ENCODE measurements at regions not wholly inside any gene's neighbourhood (a gene's known extent, or its start where the extent isn't known, plus 50 kb on each side); places are given as distances from the start of the nearest gene placed in this dataset.

DNA sequence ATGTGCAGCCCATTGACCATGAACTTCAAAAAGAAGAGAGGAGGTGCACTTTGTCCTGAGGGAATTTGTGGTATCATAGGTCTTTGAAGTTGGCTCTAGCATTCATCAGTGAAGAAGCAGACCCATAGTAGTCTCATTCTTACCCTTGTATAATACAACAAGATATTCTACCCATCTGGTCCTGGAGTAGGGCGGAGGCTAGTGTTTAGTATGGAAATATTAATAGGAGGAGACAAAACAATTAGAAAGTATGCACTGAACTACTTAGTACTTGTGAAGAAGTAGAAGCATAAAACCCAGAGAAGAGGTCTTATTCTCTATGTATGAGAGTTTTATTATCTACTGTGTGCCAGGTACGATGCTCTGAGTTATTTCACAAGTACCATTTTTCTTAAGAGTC is 189.0 kb downstream of the AASDH start:
- H3K4me1 ChIP-seq (replicated peaks in 1 of 4; ENCODE audit: control insufficient read depth in 3 of 4, insufficient read depth in 4 of 4, low read length in 3 of 4) = no peaks in the 10 kb centered on the region
- ChIA-PET POLR2A (ENCODE audit: partially characterized antibody) (no interaction called here), CTCF (ENCODE audit: partially characterized antibody) (no interaction called here)
- no peaks in the 10 kb centered on the region for H3K9me3 ChIP-seq (ENCODE audit: insufficient read depth in 2 of 2, low read depth in 1 of 2, low read length in 1 of 2)
- WGBS, 2 experiments (ENCODE audit: extremely low coverage in 1 of 2, insufficient coverage in 1 of 2, insufficient read length in 1 of 2, insufficient replicate concordance in 2 of 2, low coverage in 1 of 2, low lambda C conversion rate in 2 of 2, missing lambda C conversion rate in 1 of 2) = 91% methylated on average over 2 of the region's 2 CpGs; no CpG with 5 or more reads in 1 of the 2 experiments
- H3K14ac ChIP-seq (ENCODE audit: insufficient read length) = no peak overlapping the region
- H3K18ac ChIP-seq (ENCODE audit: extremely low read depth, low read length) = no peak overlapping the region
- no peaks in the 10 kb centered on the region for H3K36me3 ChIP-seq (ENCODE audit: control insufficient read depth in 2 of 4, insufficient read depth in 4 of 4, low read length in 3 of 4)
- H3K23ac ChIP-seq (ENCODE audit: insufficient read length) = no peak overlapping the region
- peaks cover 0 to 2% of the 10 kb centered on the region in 2 experiments for H4K20me1 ChIP-seq (replicated peaks in 1 of 2; ENCODE audit: control insufficient read depth in 1 of 2, insufficient read depth in 2 of 2, low read length in 2 of 2)
- peaks cover 0 to 1% (median 0%) of the 10 kb centered on the region in 4 experiments; a peak in 1 of 7 replicates for H3K27me3 ChIP-seq (replicated peaks in 1 of 4; ENCODE audit: control insufficient read depth in 3 of 4, extremely low read depth in 1 of 4, insufficient read depth in 3 of 4, low read length in 3 of 4)
- H2BK5ac ChIP-seq (ENCODE audit: low read depth, low read length) = no peak overlapping the region
- H2BK120ac ChIP-seq (replicated peaks; ENCODE audit: low read depth, low read length) = no peak overlapping the region
- H2BK15ac ChIP-seq (ENCODE audit: low read length) = no peak overlapping the region
- H3K79me2 ChIP-seq (ENCODE audit: control insufficient read depth in 1 of 2, insufficient read depth in 2 of 2, low read length in 2 of 2) = no peaks in the 10 kb centered on the region
- no peak overlapping the region for H4K5ac ChIP-seq (ENCODE audit: insufficient read length, low read depth, low read length)
- no peak overlapping the region for H2AFZ ChIP-seq (ENCODE audit: low read length)
- no peak for DNase-seq (ENCODE audit: low read depth in 1 of 2, low spot score in 2 of 2)
- H2AK5ac ChIP-seq (ENCODE audit: low read depth, low read length) = no peak overlapping the region
- H3K79me1 ChIP-seq (ENCODE audit: low read depth, low read length) = no peaks in the 10 kb centered on the region
- no peak overlapping the region for H2BK20ac ChIP-seq (ENCODE audit: low read length)
- H4K8ac ChIP-seq (ENCODE audit: extremely low read depth, insufficient read depth, low read length) = no peak overlapping the region
- no peak overlapping the region for H3K9ac ChIP-seq (replicated peaks in 1 of 4; ENCODE audit: extremely low read depth in 1 of 4, low read depth in 3 of 4, low read length in 3 of 4)
- H3K4ac ChIP-seq (replicated peaks; ENCODE audit: insufficient read length, low read depth, low read length) = no peak overlapping the region
- H3K4me2 ChIP-seq (ENCODE audit: insufficient read depth in 1 of 2, low read depth in 2 of 2, low read length in 2 of 2) = no peak overlapping the region
- H3K23me2 ChIP-seq (ENCODE audit: low read depth, low read length) = no peaks in the 10 kb centered on the region
- H3K4me3 ChIP-seq (ENCODE audit: extremely low read depth in 1 of 4, insufficient read depth in 2 of 4, low read depth in 3 of 4, low read length in 4 of 4) = no peak overlapping the region
- no peak overlapping the region for H4K91ac ChIP-seq (replicated peaks; ENCODE audit: insufficient read length, low read length)
- no peak overlapping the region for H2BK12ac ChIP-seq (ENCODE audit: low read depth, low read length)
- H3K27ac ChIP-seq (ENCODE audit: low read depth, low read length) = no peak overlapping the region
- FAIRE-seq = no peak
- H3K56ac ChIP-seq (replicated peaks; ENCODE audit: insufficient read length, low read depth, low read length) = no peak overlapping the region
- TF ChIP-seq HDAC6 (IDR thresholded peaks at IDR 0.05; ENCODE audit: low read depth, low read length) = no peak
- TF ChIP-seq BRCA1 (IDR thresholded peaks at IDR 0.05; ENCODE audit: low read depth, low read length) = no peak
- no peak for TF ChIP-seq SRF (IDR thresholded peaks at IDR 0.05; ENCODE audit: low read depth, low read length)
- no peak for TF ChIP-seq TCF12 (IDR thresholded peaks at IDR 0.05; ENCODE audit: low read depth, low read length)
- TF ChIP-seq, protein P1, sequence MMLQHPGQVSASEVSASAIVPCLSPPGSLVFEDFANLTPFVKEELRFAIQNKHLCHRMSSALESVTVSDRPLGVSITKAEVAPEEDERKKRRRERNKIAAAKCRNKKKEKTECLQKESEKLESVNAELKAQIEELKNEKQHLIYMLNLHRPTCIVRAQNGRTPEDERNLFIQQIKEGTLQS (IDR thresholded peaks at IDR 0.05; ENCODE audit: insufficient read depth, low read depth, low read length) = no peak
- TF ChIP-seq CBX8 (IDR thresholded peaks at IDR 0.05; ENCODE audit: borderline replicate concordance, low read depth, low read length) = no peak
- no peak for TF ChIP-seq CTBP2 (IDR thresholded peaks at IDR 0.05; ENCODE audit: borderline replicate concordance, insufficient read depth, insufficient read length, low read length)
- no peak for TF ChIP-seq RAD21 (IDR thresholded peaks at IDR 0.05 in 1 of 2, conservative IDR thresholded peaks at IDR 0.05 in 1 of 2; ENCODE audit: low read depth in 2 of 2, low read length in 2 of 2)
- no peak for TF ChIP-seq SUZ12 (IDR thresholded peaks at IDR 0.05; ENCODE audit: low read length)
- TF ChIP-seq KDM1A (IDR thresholded peaks at IDR 0.05; ENCODE audit: borderline replicate concordance, low read length) = no peak
- TF ChIP-seq SAP30 (IDR thresholded peaks at IDR 0.05; ENCODE audit: insufficient read depth, insufficient replicate concordance, low read length) = no peak
- no peak for TF ChIP-seq BCL11A (IDR thresholded peaks at IDR 0.05; ENCODE audit: low read depth in 2 of 2, low read length in 2 of 2)
- TF ChIP-seq GABPA (IDR thresholded peaks at IDR 0.05; ENCODE audit: borderline replicate concordance, insufficient read depth, low read length) = no peak
- TF ChIP-seq SIN3A (conservative IDR thresholded peaks at IDR 0.05 in 1 of 2, IDR thresholded peaks at IDR 0.05 in 1 of 2; ENCODE audit: low read depth in 1 of 2, low read length in 2 of 2) = no peak
